HepG2 (cell line): ENCODE measurements at regions not wholly inside any gene's neighbourhood (a gene's known extent, or its start where the extent isn't known, plus 50 kb on each side); places are given as distances from the start of the nearest gene placed in this dataset.
A peak's percentile ranks its signal among the peaks of the same experiment; 100 is the strongest.

Source experiments
- ATAC-seq: fragments of 200-7000 bp; cut with Tn5 transposase; 3 replicates; pipeline ENCODE4 v1.9.1; 2020; ENCODE audit warnings: mild to moderate bottlenecking, moderate library complexity
- BruUV-seq: library from RNA; stranded (reverse); fragments of 400-500 nt; replicated peaks from 2 replicates; lab custom pipeline; 2021; lab: Mats Ljungman, UMichigan
- CTCF ChIA-PET: fragments of 300-600 bp; formaldehyde crosslinking; extraction: SDS; loops from one replicate; lab custom pipeline; 2021; ENCODE audit warnings: low total read pairs, inconsistent platforms, low intra/inter-chr PET ratio; lab: Yijun Ruan, JAX
- POLR2A ChIA-PET: fragments of 350-600 bp; sonication (Branson Sonifier 250); formaldehyde crosslinking; loops from one replicate; lab custom pipeline; 2020; ENCODE audit warnings: antibody characterized with exemption, inconsistent platforms; lab: Yijun Ruan, JAX
- DNase-seq: peaks from one replicate; pipeline ENCODE4 v3.0.0-alpha.2; 2015; ENCODE audit warnings: low spot score
- FAIRE-seq: peaks from 3 replicates; lab custom pipeline; 2011; peaks lifted over from hg19 to GRCh38; lab: Jason Lieb, UNC
- H2AFZ ChIP-seq: one replicate; pipeline ENCODE4 v1.6.1; 2011; ENCODE audit warnings: low read length, inconsistent platforms
- H3K27ac ChIP-seq: fragments of 300-600 bp; 3 replicates; pipeline ENCODE4 v1.8.0; 2011; ENCODE audit warnings: mixed run types, mild to moderate bottlenecking, mixed read lengths, low read length, inconsistent platforms; ENCODE audit not compliant: insufficient read depth; ENCODE audit errors: extremely low read length
- H3K27me3 ChIP-seq, 2 experiments: fragments of 200-600 bp in 1 of 2; 2 replicates in 1 of 2; 3 replicates in 1 of 2; pipeline versions ENCODE4 v1.6.0 to v1.8.0; 2011; ENCODE audit warnings: low read length in 2 of 2, mild to moderate bottlenecking in 2 of 2, moderate library complexity in 2 of 2, inconsistent platforms in 1 of 2; ENCODE audit not compliant: insufficient read depth in 2 of 2, control insufficient read depth in 1 of 2
- H3K36me3 ChIP-seq, 2 experiments: fragments of 200-600 bp in 1 of 2; replicated peaks in 1 of 2; 2 replicates in 1 of 2; 3 replicates in 1 of 2; pipeline versions ENCODE4 v1.5.1 to v1.8.0; 2011; ENCODE audit warnings: low read length in 2 of 2, inconsistent platforms in 1 of 2; ENCODE audit not compliant: insufficient read depth in 2 of 2, control insufficient read depth in 1 of 2
- H3K4me1 ChIP-seq: 2 replicates; pipeline ENCODE4 v1.5.1; 2012; ENCODE audit warnings: low read length, inconsistent platforms; ENCODE audit not compliant: insufficient read depth
- H3K4me2 ChIP-seq: 2 replicates; pipeline ENCODE4 v1.6.0; 2011; ENCODE audit warnings: low read depth, low read length, inconsistent platforms
- H3K4me3 ChIP-seq, 3 experiments: fragments of 200-600 bp in 1 of 3; sonication (generic), shearing (Covaris generic) in 1 of 3; replicated peaks in 1 of 3; 2 replicates each; pipeline ENCODE4 v1.5.1; 2011 to 2016; ENCODE audit warnings: low read length in 3 of 3, inconsistent platforms in 2 of 3, low read depth in 2 of 3, mild to moderate bottlenecking in 2 of 3, control low read depth in 1 of 3, mixed read lengths in 1 of 3; ENCODE audit not compliant: insufficient read depth in 1 of 3
- H3K79me2 ChIP-seq: one replicate; pipeline ENCODE4 v1.6.1; 2011; ENCODE audit warnings: low read length, inconsistent platforms; ENCODE audit not compliant: insufficient read depth
- H3K9ac ChIP-seq: 2 replicates; pipeline ENCODE4 v1.6.0; 2011; ENCODE audit warnings: mild to moderate bottlenecking, low read depth, low read length, inconsistent platforms; ENCODE audit not compliant: insufficient read depth
- H3K9me3 ChIP-seq: 2 replicates; pipeline ENCODE4 v1.5.1; 2012; ENCODE audit warnings: mild to moderate bottlenecking, low read length
- H4K20me1 ChIP-seq: 2 replicates; pipeline ENCODE4 v1.6.0; 2011; ENCODE audit warnings: inconsistent platforms, mild to moderate bottlenecking, low read length, moderate library complexity; ENCODE audit not compliant: insufficient read depth
- NR3C1 ChIP-seq: sonication (generic); formaldehyde crosslinking; IDR thresholded peaks from 2 replicates; pipeline ENCODE4 v1.4.0; 2020; ENCODE audit warnings: missing genetic modification reagents
- PITX1 ChIP-seq: sonication (generic); formaldehyde crosslinking; IDR thresholded peaks from 2 replicates; pipeline ENCODE4 v1.5.1; 2020; ENCODE audit warnings: mild to moderate bottlenecking, missing genetic modification reagents
- ZBTB42 ChIP-seq: sonication (generic); formaldehyde crosslinking; IDR thresholded peaks from 2 replicates; pipeline ENCODE4 v1.5.0; 2020; ENCODE audit warnings: mild to moderate bottlenecking, missing genetic modification reagents
- ZBTB7A ChIP-seq: sonication (generic); formaldehyde crosslinking; IDR thresholded peaks from 2 replicates; pipeline ENCODE4 v1.8.0; 2022; ENCODE audit warnings: mild to moderate bottlenecking, missing genetic modification reagents
- ZMAT3 ChIP-seq: sonication (generic); formaldehyde crosslinking; conservative IDR thresholded peaks from 2 replicates; pipeline ENCODE4 v1.7.0; 2021; ENCODE audit warnings: missing genetic modification reagents
- ZNF383 ChIP-seq: sonication (generic); formaldehyde crosslinking; IDR thresholded peaks from 2 replicates; pipeline ENCODE4 v1.4.0; 2020; ENCODE audit warnings: missing genetic modification reagents, mild to moderate bottlenecking, borderline replicate concordance
- ZNF652 ChIP-seq: IDR thresholded peaks from 2 replicates; pipeline ENCODE4 v1.6.1; 2016; ENCODE audit warnings: low read depth, borderline replicate concordance
- WGBS: methylation state at CpG from one replicate; pipeline ENCODE4 v1.1.6; 2017; ENCODE audit warnings: low lambda C conversion rate; 5-methylcytosine and 5-hydroxymethylcytosine counted together
- in situ Hi-C: cut with HindIII; loops from 2 replicates; pipeline ENCODE4 v1.10.0; 2017; ENCODE audit warnings: low pct_unique_long_range_greater_than_20kb; ENCODE audit not compliant: extremely low pct_ligation_motif_present
- intact Hi-C: fragments of 100-400 bp; cut with micrococcal nuclease; formaldehyde crosslinking; loops from one replicate; pipeline ENCODE4 v1.10.0; 2022; ENCODE audit not compliant: unreplicated experiment
- TF ChIP-seq, protein P1 (sequence below): sonication (generic); formaldehyde crosslinking; IDR thresholded peaks from 2 replicates; pipeline ENCODE4 v1.4.0; 2020; ENCODE audit warnings: missing genetic modification reagents, borderline replicate concordance

DNA sequence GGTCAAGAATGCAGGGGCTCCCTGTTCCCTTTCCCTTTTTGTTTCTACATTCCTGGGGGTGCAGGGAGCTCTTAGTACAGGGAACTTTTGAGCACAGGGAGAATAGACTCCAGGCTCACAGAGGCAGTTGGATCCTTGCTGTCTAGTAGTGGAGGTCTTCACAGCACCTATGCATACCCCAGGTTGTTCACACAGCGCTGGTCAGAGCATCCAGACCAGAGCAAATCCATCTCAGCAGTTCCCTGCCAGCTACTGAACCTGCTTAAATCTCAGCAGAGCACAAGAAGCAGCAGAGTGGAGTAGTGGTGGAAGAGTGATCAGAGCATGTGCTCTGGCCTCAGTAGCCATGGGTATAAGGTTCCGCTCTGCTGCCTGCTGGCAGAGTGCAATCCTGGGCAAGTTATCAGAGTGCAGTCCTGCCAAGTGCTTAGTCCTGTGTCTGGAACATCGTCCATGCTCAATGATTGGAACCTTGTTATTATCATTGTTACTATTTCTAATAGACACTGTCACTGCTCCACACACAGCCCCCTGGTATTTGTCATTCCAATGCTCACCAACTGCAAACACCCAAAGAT lies 220.4 kb downstream of the CBLN1 start (continued):
- TF ChIP-seq ZMAT3 (CRISPR knock-in tag) (no peak), ZBTB7A (CRISPR knock-in tag) (no peak), ZNF383 (CRISPR knock-in tag) (no peak), NR3C1 (no peak), ZBTB42 (no peak), PITX1 (CRISPR knock-in tag) (no peak)

DNA sequence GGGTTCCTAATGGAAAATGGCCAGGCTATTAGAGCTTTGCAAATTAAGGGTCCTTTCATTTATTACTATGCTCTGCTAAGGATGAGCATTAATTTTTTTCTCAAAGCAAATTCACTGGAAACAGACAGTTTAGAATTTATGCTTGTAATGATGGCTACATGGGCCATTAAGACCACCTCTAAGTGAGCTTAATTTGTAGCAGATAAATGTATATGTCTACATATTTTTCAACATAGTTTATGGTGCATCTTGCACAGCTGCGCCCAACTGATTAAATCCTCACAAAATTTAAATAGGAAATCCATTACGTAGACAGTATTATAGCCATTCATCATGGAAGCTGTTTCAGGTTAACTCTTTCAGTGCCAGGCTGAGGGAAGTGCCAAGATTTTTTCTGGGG lies 220.9 kb downstream of the CBLN1 start:
- intact Hi-C loops: no loop called here
- CTCF ChIA-PET: no interaction called here
- Histone ChIP-seq H3K9ac (no peak overlapping the region), H3K36me3 (no peaks in the 10 kb centered on the region), H3K27me3 (peaks cover 0 to 6% of the 10 kb centered on the region in 2 experiments; a peak in 3 of 5 replicates), H3K4me3 (no peak overlapping the region), H3K4me2 (no peak overlapping the region), H3K27ac (no peak overlapping the region), H3K79me2 (no peaks in the 10 kb centered on the region), H2AFZ (no peak overlapping the region), H3K9me3 (no peaks in the 10 kb centered on the region), H3K4me1 (no peaks in the 10 kb centered on the region), H4K20me1 (no peaks in the 10 kb centered on the region)
- WGBS: 0% methylated on average over 2 of the region's 2 CpGs
- FAIRE-seq (no peak), ATAC-seq (no peak), DNase-seq (no peak)
- POLR2A ChIA-PET: no interaction called here
- no TSS peak for BruUV-seq
- in situ Hi-C loops: loop anchor here (10.0 kb wide), 1 partner anchor 284 kb away; no protein-coding TSS in a partner anchor
- TF ChIP-seq, protein P1, sequence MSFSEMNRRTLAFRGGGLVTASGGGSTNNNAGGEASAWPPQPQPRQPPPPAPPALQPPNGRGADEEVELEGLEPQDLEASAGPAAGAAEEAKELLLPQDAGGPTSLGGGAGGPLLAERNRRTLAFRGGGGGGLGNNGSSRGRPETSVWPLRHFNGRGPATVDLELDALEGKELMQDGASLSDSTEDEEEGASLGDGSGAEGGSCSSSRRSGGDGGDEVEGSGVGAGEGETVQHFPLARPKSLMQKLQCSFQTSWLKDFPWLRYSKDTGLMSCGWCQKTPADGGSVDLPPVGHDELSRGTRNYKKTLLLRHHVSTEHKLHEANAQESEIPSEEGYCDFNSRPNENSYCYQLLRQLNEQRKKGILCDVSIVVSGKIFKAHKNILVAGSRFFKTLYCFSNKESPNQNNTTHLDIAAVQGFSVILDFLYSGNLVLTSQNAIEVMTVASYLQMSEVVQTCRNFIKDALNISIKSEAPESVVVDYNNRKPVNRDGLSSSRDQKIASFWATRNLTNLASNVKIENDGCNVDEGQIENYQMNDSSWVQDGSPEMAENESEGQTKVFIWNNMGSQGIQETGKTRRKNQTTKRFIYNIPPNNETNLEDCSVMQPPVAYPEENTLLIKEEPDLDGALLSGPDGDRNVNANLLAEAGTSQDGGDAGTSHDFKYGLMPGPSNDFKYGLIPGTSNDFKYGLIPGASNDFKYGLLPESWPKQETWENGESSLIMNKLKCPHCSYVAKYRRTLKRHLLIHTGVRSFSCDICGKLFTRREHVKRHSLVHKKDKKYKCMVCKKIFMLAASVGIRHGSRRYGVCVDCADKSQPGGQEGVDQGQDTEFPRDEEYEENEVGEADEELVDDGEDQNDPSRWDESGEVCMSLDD (CRISPR knock-in tag): no peak
- TF ChIP-seq ZNF652: peak; percentile 52; the same call in 1 of the 2 replicates
